Liver (tissue), 3 donors: ENCODE measurements at regions not wholly inside any gene's neighbourhood (a gene's known extent, or its start where the extent isn't known, plus 50 kb on each side); places are given as distances from the start of the nearest gene placed in this dataset.

ENCODE experiments used
- CTCF ChIP-seq: fragments of 150-350 bp; IDR thresholded peaks from 2 replicates; pipeline ENCODE4 v1.5.1; 2017; ENCODE audit warnings: improper control_type of control experiment, low read depth, low read length; ENCODE audit not compliant: missing input control
- FOXA1 ChIP-seq: IDR thresholded peaks from 2 replicates; pipeline ENCODE4 v1.6.1; 2016; ENCODE audit warnings: antibody characterized with exemption
- HNF4A ChIP-seq, 2 donors: conservative IDR thresholded peaks; 2 replicates each; pipeline ENCODE4 v1.6.1; 2016; ENCODE audit warnings: antibody characterized with exemption in 2 of 2, mild to moderate bottlenecking in 2 of 2
- JUND ChIP-seq, 2 donors: IDR thresholded peaks; 2 replicates each; pipeline ENCODE4 v1.6.1; 2016; ENCODE audit warnings: antibody characterized with exemption in 2 of 2
- RAD21 ChIP-seq, 2 donors: IDR thresholded peaks; 2 replicates each; pipeline ENCODE4 v1.6.1; 2016; ENCODE audit warnings: antibody characterized with exemption in 2 of 2, mild to moderate bottlenecking in 2 of 2
- TAF1 ChIP-seq: conservative IDR thresholded peaks from 2 replicates; pipeline ENCODE4 v1.6.1; 2016; ENCODE audit warnings: antibody characterized with exemption, mild to moderate bottlenecking
- donor health status: healthy.
- donor health status: healthy.

- TF ChIP-seq RAD21 (IDR thresholded peaks at IDR 0.05) = no peak
- TF ChIP-seq TAF1 = no peak
- TF ChIP-seq CTCF = no peak
- no peak for TF ChIP-seq HNF4A (conservative IDR thresholded peaks at IDR 0.05)
- no peak for TF ChIP-seq FOXA1
- no peak for TF ChIP-seq JUND (IDR thresholded peaks at IDR 0.05)
Measured at GRCh38 chr2:145021962-145022665, 502.2 kb upstream of the ZEB2 start.
